ENCODE measurements at regions not wholly inside any gene's neighbourhood (a gene's known extent, or its start where the extent isn't known, plus 50 kb on each side); places are given as distances from the start of the nearest gene placed in this dataset.

DNA sequence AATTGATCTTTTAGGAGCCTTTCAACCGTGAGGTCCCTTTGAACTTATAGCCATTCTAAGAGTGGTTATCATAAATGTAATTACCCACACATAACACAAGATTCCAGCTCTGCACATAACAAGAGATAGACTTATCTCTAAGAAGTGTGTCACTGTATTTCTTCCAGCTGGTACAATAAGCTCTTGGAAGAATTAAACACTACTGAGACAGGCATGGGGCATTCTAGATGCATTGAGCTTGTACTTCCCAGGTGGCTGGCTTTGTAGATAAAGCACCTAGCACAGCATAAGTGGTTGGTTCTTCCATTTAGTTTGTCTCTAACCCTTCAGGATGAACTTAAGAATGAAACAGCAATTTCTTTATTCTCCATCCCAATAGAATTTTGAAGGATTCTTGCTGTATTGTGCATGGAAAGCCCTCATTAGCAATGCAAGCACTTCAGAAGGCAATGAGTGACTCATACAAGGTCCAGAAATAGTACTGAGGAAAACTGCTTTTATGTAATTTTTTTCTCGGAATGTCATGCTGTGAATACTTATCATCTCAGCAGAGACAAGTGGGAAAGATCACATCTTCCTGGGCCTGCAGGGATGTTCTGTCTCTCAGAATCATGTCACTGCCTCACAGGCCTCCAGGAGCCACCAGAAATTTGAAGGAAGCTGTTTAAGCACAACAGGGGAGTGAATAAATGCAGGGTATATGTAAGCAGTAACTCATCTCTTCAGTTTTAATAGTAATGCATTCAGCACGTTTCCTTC is 91.1 kb upstream of the CD180 start:
- DNase-seq (ENCODE audit: low spot score) = no peak
- no peak for TF ChIP-seq CTCF (IDR thresholded peaks at IDR 0.05; ENCODE audit: extremely low read depth, missing control alignments)

DNA sequence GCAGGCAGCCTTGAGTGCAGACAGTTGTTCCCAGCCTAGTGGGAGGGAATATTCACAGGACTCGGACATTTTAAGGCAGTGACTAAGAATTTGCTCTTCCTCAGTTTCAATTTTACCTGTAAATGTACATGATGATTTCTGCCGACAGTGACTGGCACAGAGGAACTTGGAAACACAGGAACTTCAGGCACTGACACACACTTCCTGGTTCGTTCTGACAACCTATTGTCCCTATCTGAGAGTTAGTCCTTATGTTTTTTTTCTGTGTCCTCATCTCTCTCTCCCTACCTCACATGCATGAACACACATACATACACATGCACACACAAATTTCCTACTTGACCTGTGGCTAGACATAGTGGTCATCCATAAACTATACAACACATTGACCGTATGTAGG is 89.4 kb upstream of the CD180 start:
- no peak for DNase-seq (ENCODE audit: low spot score)
- TF ChIP-seq CTCF (IDR thresholded peaks at IDR 0.05; ENCODE audit: extremely low read depth, missing control alignments) = no peak

- DNase-seq (ENCODE audit: low spot score) = no peak
- TF ChIP-seq CTCF (IDR thresholded peaks at IDR 0.05; ENCODE audit: extremely low read depth, missing control alignments) = no peak
Measured at GRCh38 chr5:67283988-67284487, 87.4 kb upstream of the CD180 start.

DNA sequence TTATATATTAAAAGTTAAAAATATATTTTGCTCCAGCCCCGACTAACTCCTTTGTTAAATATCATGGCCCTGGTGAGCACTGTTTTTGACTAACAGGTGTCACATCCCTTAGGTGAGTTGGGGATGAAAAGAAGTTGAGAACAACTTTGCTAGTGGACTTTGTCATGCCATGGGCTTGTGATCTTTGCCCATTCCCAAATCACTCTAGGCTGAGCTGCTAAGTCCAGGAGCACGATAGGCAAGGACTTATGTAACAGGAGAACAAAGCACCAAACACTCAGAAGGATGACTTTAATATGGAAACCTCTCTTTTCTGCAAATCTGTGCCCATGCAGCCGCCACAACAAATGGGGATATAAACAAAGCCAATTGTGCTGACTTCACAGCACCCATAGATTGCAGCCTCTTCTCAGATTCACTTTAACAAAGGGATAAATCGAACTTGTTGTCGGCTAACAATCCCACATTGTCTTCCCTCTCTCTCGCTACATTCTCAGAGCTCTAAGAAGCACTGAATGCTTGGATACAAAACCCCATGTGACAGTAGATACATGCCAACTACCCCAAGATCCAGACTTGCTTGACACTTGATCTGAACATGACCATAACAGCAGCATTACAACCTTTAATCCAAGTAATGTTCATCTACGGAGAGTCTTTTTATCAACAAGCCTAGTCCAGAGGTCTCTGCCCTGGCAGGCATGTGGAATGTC is 86.8 kb upstream of the CD180 start:
- no peak for TF ChIP-seq CTCF (IDR thresholded peaks at IDR 0.05; ENCODE audit: extremely low read depth, missing control alignments)
- no peak for DNase-seq (ENCODE audit: low spot score)

DNA sequence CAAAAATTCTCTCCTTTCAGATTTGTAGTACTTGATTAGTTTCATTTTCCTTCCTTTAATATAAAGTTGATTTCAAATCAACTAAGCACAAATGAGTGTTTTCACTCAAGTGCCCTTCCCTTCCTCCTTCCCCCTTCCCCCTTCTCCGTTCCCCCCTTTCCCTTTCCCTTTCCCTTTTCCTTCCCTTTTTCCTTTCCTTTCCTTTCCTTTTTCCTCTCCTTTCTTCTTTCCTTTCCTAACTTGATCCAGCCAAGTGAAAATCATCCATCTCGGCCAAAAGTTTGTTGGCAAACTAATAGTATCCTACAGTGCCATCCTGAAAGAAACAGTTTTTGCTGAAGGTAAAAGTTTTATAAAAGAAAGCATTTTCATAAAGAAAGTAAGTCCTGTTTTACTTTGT is 85.3 kb upstream of the CD180 start:
- no peak for TF ChIP-seq CTCF (IDR thresholded peaks at IDR 0.05; ENCODE audit: extremely low read depth, missing control alignments)
- DNase-seq (ENCODE audit: low spot score) = no peak

GRCh38 chr5:67273689-67274356 is 77.2 kb upstream of the CD180 start:
- DNase-seq (ENCODE audit: low spot score) = no peak
- TF ChIP-seq CTCF (IDR thresholded peaks at IDR 0.05; ENCODE audit: extremely low read depth, missing control alignments) = no peak

Measured in GM20000 (cell line).